Mucosa of gallbladder (tissue), 1 donor: ENCODE measurements at regions not wholly inside any gene's neighbourhood (a gene's known extent, or its start where the extent isn't known, plus 50 kb on each side); places are given as distances from the start of the nearest gene placed in this dataset.

ENCODE experiments used
- DNase-seq: peaks from one replicate; pipeline ENCODE4 v3.0.0-alpha.2; 2020; ENCODE audit warnings: low spot score
- donor health status: DM: no; HTN: no; CAD: no.

- DNase-seq, result no peak
Observed at GRCh38 chr12:107225635-107226034, 132.3 kb upstream of the CRY1 start.

GRCh38 chr12:107226126-107226525 lies 132.8 kb upstream of the CRY1 start:
- DNase-seq, result no peak

- DNase-seq, result no peak
Observed at GRCh38 chr12:107228076-107228475, 134.7 kb upstream of the CRY1 start.

- DNase-seq, result no peak
Observed at GRCh38 chr12:107229827-107230226, 136.5 kb upstream of the CRY1 start.

GRCh38 chr12:107231303-107231702 lies 138.0 kb upstream of the CRY1 start:
- no peak for DNase-seq

GRCh38 chr12:107233551-107233950 lies 140.2 kb upstream of the CRY1 start:
- no peak for DNase-seq

GRCh38 chr12:107235600-107235999 lies 142.3 kb upstream of the CRY1 start:
- no peak for DNase-seq

GRCh38 chr12:107236824-107237511 lies 143.6 kb upstream of the CRY1 start:
- no peak for DNase-seq

GRCh38 chr12:107238296-107238695 lies 144.9 kb upstream of the CRY1 start:
- DNase-seq, result no peak

GRCh38 chr12:107241411-107241810 lies 148.1 kb upstream of the CRY1 start:
- no peak for DNase-seq

GRCh38 chr12:107242189-107242588 lies 148.8 kb upstream of the CRY1 start:
- no peak for DNase-seq

- no peak for DNase-seq
Observed at GRCh38 chr12:107243341-107243740, 150.0 kb upstream of the CRY1 start.

GRCh38 chr12:107244584-107244983 lies 151.2 kb upstream of the CRY1 start:
- no peak for DNase-seq

GRCh38 chr12:107247650-107248049 lies 154.3 kb upstream of the CRY1 start:
- DNase-seq, result no peak

- no peak for DNase-seq
Observed at GRCh38 chr12:107248187-107248586, 154.8 kb upstream of the CRY1 start.

GRCh38 chr12:107251288-107251687 lies 157.9 kb upstream of the CRY1 start:
- DNase-seq, result no peak

GRCh38 chr12:107253361-107253760 lies 160.0 kb upstream of the CRY1 start:
- DNase-seq, result no peak

GRCh38 chr12:107254258-107254856 lies 161.0 kb upstream of the CRY1 start:
- no peak for DNase-seq

- no peak for DNase-seq
Observed at GRCh38 chr12:107258780-107259179, 165.4 kb upstream of the CRY1 start.

- no peak for DNase-seq
Observed at GRCh38 chr12:107263980-107264379, 170.6 kb upstream of the CRY1 start.

- no peak for DNase-seq
Observed at GRCh38 chr12:107264667-107265066, 171.3 kb upstream of the CRY1 start.

GRCh38 chr12:107267604-107268003 lies 174.3 kb upstream of the CRY1 start:
- no peak for DNase-seq

- no peak for DNase-seq
Observed at GRCh38 chr12:107271523-107271922, 178.2 kb upstream of the CRY1 start.

- DNase-seq, result no peak
Observed at GRCh38 chr12:107275530-107275929, 182.2 kb upstream of the CRY1 start.
